ENCODE measurements at regions not wholly inside any gene's neighbourhood (a gene's known extent, or its start where the extent isn't known, plus 50 kb on each side); places are given as distances from the start of the nearest gene placed in this dataset.

- no peak overlapping the region for H3K4me3 ChIP-seq (ENCODE audit: low read length)
- no peaks in the 10 kb centered on the region for H3K27me3 ChIP-seq (ENCODE audit: control insufficient read depth, insufficient read depth, low read length)
- H3K36me3 ChIP-seq (ENCODE audit: control insufficient read depth, insufficient read depth, low read length): no peaks in the 10 kb centered on the region
- H3K4me1 ChIP-seq (ENCODE audit: control insufficient read depth, insufficient read depth, low read length): no peaks in the 10 kb centered on the region
- H3K27ac ChIP-seq (ENCODE audit: low read length): no peak overlapping the region
- H3K9me3 ChIP-seq (ENCODE audit: control insufficient read depth, insufficient read depth, low read length): no peaks in the 10 kb centered on the region
- DNase-seq (ENCODE audit: low read depth, low spot score): no peak
Observed at GRCh38 chr5:125703616-125704015, 719.6 kb upstream of the GRAMD2B start.

- no CpG with 5 or more reads among the region's 1 CpG for WGBS (ENCODE audit: insufficient coverage, insufficient read length)
- Histone ChIP-seq H3K27me3 (ENCODE audit: control insufficient read depth, insufficient read depth, low read length) (no peaks in the 10 kb centered on the region), H3K27ac (ENCODE audit: low read length) (no peak overlapping the region), H3K9me3 (ENCODE audit: control insufficient read depth, insufficient read depth, low read length) (no peaks in the 10 kb centered on the region), H3K4me1 (ENCODE audit: control insufficient read depth, insufficient read depth, low read length) (no peaks in the 10 kb centered on the region), H3K36me3 (ENCODE audit: control insufficient read depth, insufficient read depth, low read length) (no peaks in the 10 kb centered on the region), H3K4me3 (ENCODE audit: low read length) (no peak overlapping the region)
- no peak for DNase-seq (ENCODE audit: low read depth, low spot score)
Observed at GRCh38 chr5:125704888-125705287, 718.3 kb upstream of the GRAMD2B start.

GRCh38 chr5:125708583-125708982 is 714.6 kb upstream of the GRAMD2B start:
- Histone ChIP-seq H3K4me3 (ENCODE audit: low read length) (no peak overlapping the region), H3K4me1 (ENCODE audit: control insufficient read depth, insufficient read depth, low read length) (no peaks in the 10 kb centered on the region), H3K27ac (ENCODE audit: low read length) (no peak overlapping the region), H3K27me3 (ENCODE audit: control insufficient read depth, insufficient read depth, low read length) (no peaks in the 10 kb centered on the region), H3K36me3 (ENCODE audit: control insufficient read depth, insufficient read depth, low read length) (no peaks in the 10 kb centered on the region), H3K9me3 (ENCODE audit: control insufficient read depth, insufficient read depth, low read length) (no peaks in the 10 kb centered on the region)
- WGBS (ENCODE audit: insufficient coverage, insufficient read length): no CpG with 5 or more reads among the region's 2 CpGs
- DNase-seq (ENCODE audit: low read depth, low spot score): no peak

- H3K27ac ChIP-seq (ENCODE audit: low read length): no peak overlapping the region
- DNase-seq (ENCODE audit: low read depth, low spot score): no peak
- no peaks in the 10 kb centered on the region for H3K4me1 ChIP-seq (ENCODE audit: control insufficient read depth, insufficient read depth, low read length)
- H3K27me3 ChIP-seq (ENCODE audit: control insufficient read depth, insufficient read depth, low read length): no peaks in the 10 kb centered on the region
- WGBS (ENCODE audit: insufficient coverage, insufficient read length): no CpG with 5 or more reads among the region's 2 CpGs
- H3K4me3 ChIP-seq (ENCODE audit: low read length): no peak overlapping the region
- no peaks in the 10 kb centered on the region for H3K9me3 ChIP-seq (ENCODE audit: control insufficient read depth, insufficient read depth, low read length)
- no peaks in the 10 kb centered on the region for H3K36me3 ChIP-seq (ENCODE audit: control insufficient read depth, insufficient read depth, low read length)
Observed at GRCh38 chr5:125710745-125711144, 712.5 kb upstream of the GRAMD2B start.

GRCh38 chr5:125712397-125712796 is 710.8 kb upstream of the GRAMD2B start:
- Histone ChIP-seq H3K4me1 (ENCODE audit: control insufficient read depth, insufficient read depth, low read length) (no peaks in the 10 kb centered on the region), H3K9me3 (ENCODE audit: control insufficient read depth, insufficient read depth, low read length) (no peaks in the 10 kb centered on the region), H3K4me3 (ENCODE audit: low read length) (no peak overlapping the region), H3K36me3 (ENCODE audit: control insufficient read depth, insufficient read depth, low read length) (no peaks in the 10 kb centered on the region), H3K27ac (ENCODE audit: low read length) (no peak overlapping the region), H3K27me3 (ENCODE audit: control insufficient read depth, insufficient read depth, low read length) (no peaks in the 10 kb centered on the region)
- WGBS (ENCODE audit: insufficient coverage, insufficient read length): 100% methylated on average over 1 of the region's 1 CpG
- no peak for DNase-seq (ENCODE audit: low read depth, low spot score)

- Histone ChIP-seq H3K27me3 (ENCODE audit: control insufficient read depth, insufficient read depth, low read length) (no peaks in the 10 kb centered on the region), H3K9me3 (ENCODE audit: control insufficient read depth, insufficient read depth, low read length) (no peaks in the 10 kb centered on the region), H3K4me1 (ENCODE audit: control insufficient read depth, insufficient read depth, low read length) (no peaks in the 10 kb centered on the region), H3K27ac (ENCODE audit: low read length) (no peak overlapping the region), H3K36me3 (ENCODE audit: control insufficient read depth, insufficient read depth, low read length) (no peaks in the 10 kb centered on the region), H3K4me3 (ENCODE audit: low read length) (no peak overlapping the region)
- WGBS (ENCODE audit: insufficient coverage, insufficient read length): no CpG with 5 or more reads among the region's 8 CpGs
- no peak for DNase-seq (ENCODE audit: low read depth, low spot score)
Observed at GRCh38 chr5:125713109-125713805, 710.0 kb upstream of the GRAMD2B start.

- no CpG with 5 or more reads among the region's 2 CpGs for WGBS (ENCODE audit: insufficient coverage, insufficient read length)
- Histone ChIP-seq H3K27ac (ENCODE audit: low read length) (no peak overlapping the region), H3K9me3 (ENCODE audit: control insufficient read depth, insufficient read depth, low read length) (no peaks in the 10 kb centered on the region), H3K27me3 (ENCODE audit: control insufficient read depth, insufficient read depth, low read length) (no peaks in the 10 kb centered on the region), H3K4me3 (ENCODE audit: low read length) (no peak overlapping the region), H3K4me1 (ENCODE audit: control insufficient read depth, insufficient read depth, low read length) (peaks cover 2% of the 10 kb centered on the region; the same call in 1 of the 2 replicates), H3K36me3 (ENCODE audit: control insufficient read depth, insufficient read depth, low read length) (no peaks in the 10 kb centered on the region)
- no peak for DNase-seq (ENCODE audit: low read depth, low spot score)
Observed at GRCh38 chr5:125715216-125715615, 708.0 kb upstream of the GRAMD2B start.

GRCh38 chr5:125717209-125717608 is 706.0 kb upstream of the GRAMD2B start:
- Histone ChIP-seq H3K4me3 (ENCODE audit: low read length) (no peak overlapping the region), H3K9me3 (ENCODE audit: control insufficient read depth, insufficient read depth, low read length) (no peaks in the 10 kb centered on the region), H3K27me3 (ENCODE audit: control insufficient read depth, insufficient read depth, low read length) (no peaks in the 10 kb centered on the region), H3K27ac (ENCODE audit: low read length) (no peak overlapping the region), H3K4me1 (ENCODE audit: control insufficient read depth, insufficient read depth, low read length) (peaks cover 2% of the 10 kb centered on the region; the same call in 1 of the 2 replicates), H3K36me3 (ENCODE audit: control insufficient read depth, insufficient read depth, low read length) (no peaks in the 10 kb centered on the region)
- DNase-seq (ENCODE audit: low read depth, low spot score): no peak

- H3K27ac ChIP-seq (ENCODE audit: low read length): no peak overlapping the region
- no peaks in the 10 kb centered on the region for H3K36me3 ChIP-seq (ENCODE audit: control insufficient read depth, insufficient read depth, low read length)
Observed at GRCh38 chr5:125719681-125720347, 703.4 kb upstream of the GRAMD2B start.

GRCh38 chr5:125720348-125720685 is 702.9 kb upstream of the GRAMD2B start:
- peaks cover 2% of the 10 kb centered on the region; the same call in 1 of the 2 replicates for H3K4me1 ChIP-seq (ENCODE audit: control insufficient read depth, insufficient read depth, low read length)
- H3K27me3 ChIP-seq (ENCODE audit: control insufficient read depth, insufficient read depth, low read length): no peaks in the 10 kb centered on the region
- no CpG with 5 or more reads among the region's 2 CpGs for WGBS (ENCODE audit: insufficient coverage, insufficient read length)
- no peaks in the 10 kb centered on the region for H3K9me3 ChIP-seq (ENCODE audit: control insufficient read depth, insufficient read depth, low read length)
- DNase-seq (ENCODE audit: low read depth, low spot score): no peak
- no peaks in the 10 kb centered on the region for H3K36me3 ChIP-seq (ENCODE audit: control insufficient read depth, insufficient read depth, low read length)
- no peak overlapping the region for H3K27ac ChIP-seq (ENCODE audit: low read length)
- no peak overlapping the region for H3K4me3 ChIP-seq (ENCODE audit: low read length)

More at GRCh38 chr5:125719681-125720347, 703.4 kb upstream of the GRAMD2B start:
- no peak for DNase-seq (ENCODE audit: low read depth, low spot score)
- Histone ChIP-seq H3K9me3 (ENCODE audit: control insufficient read depth, insufficient read depth, low read length) (no peaks in the 10 kb centered on the region), H3K27me3 (ENCODE audit: control insufficient read depth, insufficient read depth, low read length) (no peaks in the 10 kb centered on the region), H3K4me1 (ENCODE audit: control insufficient read depth, insufficient read depth, low read length) (peaks cover 2% of the 10 kb centered on the region; the same call in 1 of the 2 replicates), H3K4me3 (ENCODE audit: low read length) (no peak overlapping the region)
- WGBS (ENCODE audit: insufficient coverage, insufficient read length): no CpG with 5 or more reads among the region's 9 CpGs

GRCh38 chr5:125720721-125721120 is 702.5 kb upstream of the GRAMD2B start:
- no peak for DNase-seq (ENCODE audit: low read depth, low spot score)
- Histone ChIP-seq H3K4me1 (ENCODE audit: control insufficient read depth, insufficient read depth, low read length) (peaks cover 2% of the 10 kb centered on the region; the same call in 1 of the 2 replicates), H3K27ac (ENCODE audit: low read length) (no peak overlapping the region), H3K4me3 (ENCODE audit: low read length) (no peak overlapping the region), H3K27me3 (ENCODE audit: control insufficient read depth, insufficient read depth, low read length) (no peaks in the 10 kb centered on the region), H3K9me3 (ENCODE audit: control insufficient read depth, insufficient read depth, low read length) (no peaks in the 10 kb centered on the region), H3K36me3 (ENCODE audit: control insufficient read depth, insufficient read depth, low read length) (no peaks in the 10 kb centered on the region)
- WGBS (ENCODE audit: insufficient coverage, insufficient read length): no CpG with 5 or more reads among the region's 1 CpG
